MG63 (cell line): ENCODE measurements at regions not wholly inside any gene's neighbourhood (a gene's known extent, or its start where the extent isn't known, plus 50 kb on each side); places are given as distances from the start of the nearest gene placed in this dataset.

ENCODE experiments used
- DNase-seq: peaks from one replicate; pipeline ENCODE4 v3.0.0-alpha.2; 2020
- H3K27me3 ChIP-seq: fragments of 250-450 bp; sonication (Bioruptor Pico); 2 replicates; pipeline ENCODE4 v1.5.1; 2020; ENCODE audit warnings: mild to moderate bottlenecking, moderate library complexity
- H3K36me3 ChIP-seq: fragments of 250-450 bp; sonication (Bioruptor Pico); 2 replicates; pipeline ENCODE4 v1.5.1; 2020; ENCODE audit warnings: mild to moderate bottlenecking, moderate library complexity
- H3K4me3 ChIP-seq: fragments of 250-450 bp; sonication (Bioruptor Pico); 2 replicates; pipeline ENCODE4 v1.5.1; 2020; ENCODE audit warnings: mild to moderate bottlenecking, moderate library complexity
- H3K9me3 ChIP-seq: fragments of 250-450 bp; sonication (Bioruptor Pico); 2 replicates; pipeline ENCODE4 v1.5.1; 2020; ENCODE audit warnings: mild to moderate bottlenecking, moderate library complexity

DNA sequence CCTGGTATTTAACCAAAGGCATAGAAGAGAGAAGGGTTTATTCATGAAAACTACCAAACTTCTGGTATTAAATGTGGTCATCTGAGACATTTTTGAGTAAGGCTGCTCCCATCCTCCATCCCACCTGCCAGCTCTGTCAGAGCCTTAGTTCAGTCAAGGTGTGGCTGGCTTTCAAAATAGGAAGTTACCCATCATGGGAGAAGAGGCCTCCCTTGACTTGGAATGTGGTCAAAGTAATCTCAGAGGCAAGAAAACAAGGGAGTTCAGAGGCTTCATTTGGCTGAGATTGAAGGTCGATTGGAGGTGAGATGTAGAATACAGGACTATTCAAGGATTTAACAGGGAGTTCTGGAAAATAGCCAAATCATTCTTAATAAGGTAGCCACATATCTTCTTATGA lies 540.4 kb upstream of the ARRDC4 start:
- H3K4me3 ChIP-seq, result no peak overlapping the region
- H3K27me3 ChIP-seq, result no peaks in the 10 kb centered on the region
- no peaks in the 10 kb centered on the region for H3K36me3 ChIP-seq
- DNase-seq, result no peak
- H3K9me3 ChIP-seq, result no peaks in the 10 kb centered on the region

DNA sequence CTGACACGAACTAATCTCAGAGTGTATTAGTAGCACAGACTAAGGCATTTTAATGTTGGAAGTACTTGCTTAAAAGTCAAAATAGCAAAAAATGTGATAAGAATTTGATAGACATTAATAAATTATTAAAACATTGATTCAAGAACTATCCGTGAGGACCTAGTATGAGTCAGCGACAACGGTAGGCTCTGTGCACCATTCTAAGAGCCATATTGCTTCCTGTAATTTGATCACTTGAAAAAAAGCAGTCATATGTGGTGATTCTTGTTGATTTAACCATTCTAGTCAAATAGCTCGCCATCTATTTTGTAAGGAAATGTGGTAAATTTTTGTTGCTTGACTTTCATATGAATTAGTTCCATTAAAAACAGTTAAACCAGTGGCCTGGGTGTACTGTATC lies 534.9 kb upstream of the ARRDC4 start:
- Histone ChIP-seq H3K9me3 (no peaks in the 10 kb centered on the region; the same call in 1 of the 2 replicates), H3K27me3 (no peaks in the 10 kb centered on the region), H3K36me3 (no peaks in the 10 kb centered on the region), H3K4me3 (no peak overlapping the region)
- peak; percentile 5 for DNase-seq

DNA sequence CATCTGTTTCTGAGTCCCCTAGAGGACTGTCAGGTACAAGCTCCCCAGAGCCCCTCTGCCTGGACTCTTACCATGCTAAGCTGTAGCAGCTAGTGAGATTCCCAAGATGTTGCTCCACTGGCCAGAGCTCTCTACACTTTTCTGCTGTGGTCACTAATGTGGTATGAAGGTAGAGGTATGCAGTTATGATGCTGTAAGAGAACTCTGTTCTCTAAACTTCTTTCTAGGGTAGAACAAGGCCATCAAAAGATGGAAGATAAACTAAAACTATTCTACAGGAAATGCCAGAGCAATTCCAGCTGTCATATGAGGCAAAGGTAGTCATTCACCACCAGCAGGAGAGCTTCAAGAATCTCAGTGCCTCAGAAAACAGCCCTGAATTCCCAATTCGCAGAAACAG lies 517.4 kb upstream of the ARRDC4 start:
- DNase-seq, result no peak
- H3K27me3 ChIP-seq, result no peaks in the 10 kb centered on the region
- H3K4me3 ChIP-seq, result no peak overlapping the region
- H3K9me3 ChIP-seq, result no peaks in the 10 kb centered on the region
- H3K36me3 ChIP-seq, result no peaks in the 10 kb centered on the region

DNA sequence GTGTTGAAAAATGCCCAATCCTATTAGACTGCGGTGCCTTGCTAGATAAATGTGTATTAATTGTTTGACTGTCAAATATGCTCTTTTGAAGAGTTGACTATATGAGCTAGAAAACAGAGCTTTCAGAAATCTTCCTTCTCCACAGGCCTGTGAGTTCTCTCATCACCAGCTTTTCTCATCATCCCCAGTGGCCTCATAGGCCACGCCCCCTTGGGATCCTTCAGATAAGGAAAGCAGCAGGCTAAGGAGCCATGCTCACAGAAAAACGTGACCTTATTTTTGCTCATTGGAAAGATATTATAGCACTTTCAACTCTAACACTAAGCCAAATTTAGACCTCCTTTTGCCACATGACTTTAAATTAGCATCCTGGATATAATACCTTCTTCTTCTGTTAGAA lies 514.4 kb upstream of the ARRDC4 start:
- no peaks in the 10 kb centered on the region for H3K27me3 ChIP-seq
- no peaks in the 10 kb centered on the region for H3K36me3 ChIP-seq
- no peak for DNase-seq
- no peaks in the 10 kb centered on the region for H3K9me3 ChIP-seq
- no peak overlapping the region for H3K4me3 ChIP-seq

DNA sequence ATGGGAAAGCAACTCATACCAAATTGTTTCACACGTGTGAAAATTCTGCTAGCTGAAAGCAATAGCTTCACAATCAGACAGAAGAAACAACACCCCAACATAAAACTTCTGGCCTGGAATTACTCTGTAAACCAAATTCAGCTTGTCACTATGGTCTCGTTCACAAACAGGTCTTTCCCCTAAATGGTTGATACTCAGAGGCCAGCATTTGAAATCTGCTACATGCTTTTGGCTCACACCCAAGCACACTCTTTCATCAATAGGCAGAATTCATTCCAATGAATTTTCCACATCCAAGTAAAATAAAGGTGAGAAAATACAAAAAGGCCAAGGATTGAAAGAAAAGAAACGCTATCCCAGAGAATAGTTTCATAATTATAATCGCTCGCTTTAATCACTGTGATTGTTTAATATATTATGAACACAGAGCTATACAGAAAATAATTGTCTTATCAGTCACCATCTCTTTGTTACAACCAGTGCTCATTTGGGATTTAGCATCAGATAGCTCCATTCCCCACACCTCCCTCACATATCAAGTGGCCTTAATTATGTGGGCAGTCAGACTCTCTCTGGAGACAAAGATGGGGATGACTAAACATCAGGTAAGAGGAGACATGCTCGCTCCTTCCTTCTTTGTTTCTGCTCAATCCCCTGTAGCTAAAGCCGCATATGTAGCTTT lies 503.8 kb upstream of the ARRDC4 start:
- H3K4me3 ChIP-seq, result no peak overlapping the region
- no peak for DNase-seq
- H3K9me3 ChIP-seq, result no peaks in the 10 kb centered on the region
- no peaks in the 10 kb centered on the region for H3K36me3 ChIP-seq
- H3K27me3 ChIP-seq, result no peaks in the 10 kb centered on the region

DNA sequence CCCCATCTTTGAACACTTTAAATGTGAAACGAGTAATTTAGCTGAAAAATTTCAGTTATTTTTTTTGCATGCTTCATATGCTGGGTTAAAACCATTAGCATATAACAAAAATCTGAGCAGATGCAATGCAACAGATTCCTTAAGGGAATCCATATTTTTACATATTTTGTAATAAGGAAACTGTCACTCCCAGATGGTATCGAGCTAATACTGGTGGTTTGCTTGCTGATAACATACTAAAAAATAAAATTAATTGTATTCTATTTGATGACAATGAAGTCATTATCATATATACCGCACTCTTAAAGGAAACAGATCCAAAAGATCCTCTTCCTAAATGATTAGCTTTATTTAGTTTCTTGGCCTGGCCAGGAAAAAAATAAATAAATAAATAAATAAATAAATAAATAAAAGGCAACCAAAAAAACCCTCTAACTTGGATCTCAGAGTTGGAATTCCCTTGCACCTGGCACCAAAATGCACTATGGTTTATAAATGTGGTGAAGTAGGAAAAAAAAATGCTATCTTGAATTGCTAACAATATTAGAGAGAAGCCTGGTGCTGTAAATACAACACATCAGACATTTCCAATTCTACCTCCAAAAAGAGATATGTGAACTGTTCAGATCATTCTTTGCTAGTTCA lies 503.2 kb upstream of the ARRDC4 start:
- H3K36me3 ChIP-seq, result no peaks in the 10 kb centered on the region
- no peak overlapping the region for H3K4me3 ChIP-seq
- H3K27me3 ChIP-seq, result no peaks in the 10 kb centered on the region
- DNase-seq, result no peak
- no peaks in the 10 kb centered on the region for H3K9me3 ChIP-seq

DNA sequence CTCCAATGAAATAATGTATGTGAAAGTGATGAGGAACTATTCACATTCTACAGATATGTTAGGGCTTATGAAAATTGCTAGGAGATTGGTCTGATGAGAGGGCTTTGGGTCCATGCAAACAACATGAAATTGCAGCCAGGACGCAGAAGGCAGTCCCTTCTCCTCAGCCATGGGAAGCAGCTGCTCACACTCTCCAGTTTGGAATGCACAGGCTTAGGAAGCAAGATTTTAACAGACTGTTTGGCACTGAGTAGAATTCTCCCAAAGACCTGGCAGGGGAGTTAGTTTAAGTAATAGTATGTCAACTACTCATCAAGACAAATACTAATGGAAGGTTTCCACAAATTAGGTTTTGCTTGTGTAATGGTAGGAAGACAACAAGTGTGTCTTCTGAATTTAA lies 500.7 kb upstream of the ARRDC4 start:
- H3K27me3 ChIP-seq, result no peaks in the 10 kb centered on the region
- no peaks in the 10 kb centered on the region for H3K36me3 ChIP-seq

DNA sequence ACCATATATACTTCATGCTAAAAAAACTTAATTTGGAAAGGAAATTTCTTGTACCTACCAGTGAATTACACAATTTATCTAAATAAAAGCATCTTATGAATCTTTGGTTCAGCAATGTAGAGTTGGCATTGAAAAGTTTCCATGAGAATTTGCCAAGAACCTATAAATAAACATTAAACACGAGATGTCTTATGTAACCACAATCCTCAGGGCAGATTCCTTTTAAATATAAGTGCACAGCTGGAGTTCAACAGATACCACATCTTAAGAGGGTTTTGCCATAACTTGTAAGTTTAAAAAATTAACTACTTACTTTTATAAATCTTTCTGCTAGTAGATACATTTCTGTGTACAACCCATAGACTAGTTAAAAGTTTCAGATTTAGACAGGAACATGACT lies 499.3 kb upstream of the ARRDC4 start:
- Histone ChIP-seq H3K36me3 (no peaks in the 10 kb centered on the region), H3K4me3 (no peak overlapping the region), H3K27me3 (no peaks in the 10 kb centered on the region), H3K9me3 (no peaks in the 10 kb centered on the region)
- no peak for DNase-seq

More for the DNA sequence above, 500.7 kb upstream of the ARRDC4 start:
- peak; percentile 56 for DNase-seq
- no peak overlapping the region for H3K4me3 ChIP-seq
- no peaks in the 10 kb centered on the region for H3K9me3 ChIP-seq

DNA sequence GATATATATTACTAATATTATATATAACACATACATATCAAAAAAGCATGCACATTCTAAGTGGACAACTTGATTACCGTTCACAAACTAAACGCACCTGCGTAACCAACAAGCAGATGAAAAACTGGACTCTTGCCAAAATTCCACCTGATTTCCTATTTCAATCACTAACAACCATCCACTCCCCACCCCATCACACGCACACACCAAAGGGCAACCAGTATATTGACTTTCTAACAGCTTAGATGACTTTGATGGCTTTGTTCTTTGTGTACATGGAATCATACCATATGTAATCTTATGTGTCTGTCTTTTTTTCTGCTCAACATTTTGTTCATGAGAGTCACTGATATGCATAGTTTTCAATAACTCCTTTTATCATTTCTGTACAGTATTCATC lies 496.8 kb upstream of the ARRDC4 start:
- Histone ChIP-seq H3K4me3 (no peak overlapping the region), H3K9me3 (no peaks in the 10 kb centered on the region), H3K36me3 (no peaks in the 10 kb centered on the region), H3K27me3 (no peaks in the 10 kb centered on the region; the same call in 1 of the 2 replicates)
- DNase-seq, result no peak

DNA sequence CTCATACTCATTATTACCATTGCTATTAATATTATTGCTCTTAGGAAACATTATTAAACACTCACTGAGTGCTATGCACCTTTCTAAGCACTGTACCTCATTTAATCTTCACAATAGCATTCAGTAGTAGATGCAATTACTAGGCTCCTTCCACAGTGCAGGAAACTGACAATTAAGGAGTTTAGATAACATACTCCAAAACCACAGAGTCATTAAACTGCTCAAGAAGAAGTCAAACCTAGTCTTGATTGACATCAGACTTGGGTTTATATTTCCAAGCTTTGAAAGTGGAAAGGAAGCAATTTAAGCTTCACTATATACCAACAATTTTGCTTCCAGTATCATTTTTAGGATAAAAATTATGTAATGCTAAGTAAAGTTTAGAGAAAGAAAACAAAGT lies 490.1 kb upstream of the ARRDC4 start:
- no peaks in the 10 kb centered on the region for H3K36me3 ChIP-seq
- H3K4me3 ChIP-seq, result no peak overlapping the region
- no peak for DNase-seq
- H3K9me3 ChIP-seq, result no peaks in the 10 kb centered on the region
- no peaks in the 10 kb centered on the region; the same call in none of the 2 replicates for H3K27me3 ChIP-seq

DNA sequence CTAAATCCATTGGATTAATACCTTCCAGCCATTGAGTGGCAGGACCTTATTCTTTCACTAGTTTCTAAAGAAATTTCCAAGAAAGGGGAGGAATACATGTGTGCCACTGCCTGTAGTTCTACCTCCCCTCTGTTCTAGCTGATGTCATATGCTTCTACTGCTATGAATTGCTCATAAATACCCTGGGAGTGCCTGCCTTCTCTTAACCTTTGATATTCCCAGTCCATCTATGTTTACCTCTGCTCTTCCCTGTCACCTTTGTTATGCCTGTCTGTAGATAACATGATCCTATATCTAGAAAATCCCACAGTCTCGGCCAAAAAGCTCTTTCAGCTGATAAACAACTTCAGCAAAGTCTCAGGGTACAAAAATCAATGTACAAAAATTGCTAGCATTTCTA lies 486.9 kb upstream of the ARRDC4 start:
- H3K36me3 ChIP-seq, result no peaks in the 10 kb centered on the region

DNA sequence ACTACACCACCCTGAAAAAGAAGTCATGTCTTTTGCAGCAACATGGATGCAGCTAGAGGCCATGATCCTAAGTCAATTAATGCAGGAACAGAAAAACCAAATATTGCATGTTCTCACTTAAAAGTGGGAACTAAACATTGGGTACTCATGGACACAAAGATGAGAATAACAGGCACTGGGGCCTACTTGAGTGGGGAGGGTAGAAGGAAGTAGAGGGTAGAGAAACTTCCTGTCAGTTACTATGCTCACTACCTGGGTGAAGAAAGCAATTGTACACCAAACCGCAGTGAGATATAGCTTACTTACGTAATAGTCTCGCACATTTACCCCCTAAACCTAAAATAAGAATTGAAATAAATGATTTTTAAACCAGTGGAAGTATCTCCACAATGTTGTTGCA lies 480.5 kb upstream of the ARRDC4 start:
- Histone ChIP-seq H3K36me3 (no peaks in the 10 kb centered on the region), H3K4me3 (no peak overlapping the region), H3K27me3 (no peaks in the 10 kb centered on the region), H3K9me3 (peaks cover 7% of the 10 kb centered on the region; the same call in 1 of the 2 replicates)
- no peak for DNase-seq

More for the DNA sequence above, 486.9 kb upstream of the ARRDC4 start:
- 0 out of 2 replicates have a peak, but pooled peaks cover 3% of the 10 kb centered on the region for H3K9me3 ChIP-seq
- no peak for DNase-seq
- no peaks in the 10 kb centered on the region; the same call in 1 of the 2 replicates for H3K27me3 ChIP-seq
- no peak overlapping the region for H3K4me3 ChIP-seq

DNA sequence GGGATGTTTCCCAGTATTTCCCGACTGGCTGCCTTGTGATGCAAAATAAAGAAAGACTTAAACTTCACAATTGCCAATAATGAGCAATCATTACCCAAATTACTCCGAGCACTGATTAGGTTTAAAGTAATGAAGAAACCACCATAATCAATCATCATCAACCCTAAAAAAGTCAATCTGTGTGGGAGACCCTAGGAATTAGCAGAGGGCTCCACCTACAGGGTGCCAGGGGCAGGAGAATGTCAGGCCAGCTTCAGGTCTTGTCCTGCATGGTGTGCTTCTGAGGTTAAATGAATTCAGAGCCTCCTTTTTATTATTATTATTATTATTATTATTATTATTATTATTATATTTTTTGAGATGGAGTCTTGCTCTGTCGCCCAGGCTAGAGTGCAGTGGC lies 478.0 kb upstream of the ARRDC4 start:
- Histone ChIP-seq H3K27me3 (no peaks in the 10 kb centered on the region), H3K4me3 (no peak overlapping the region), H3K36me3 (no peaks in the 10 kb centered on the region), H3K9me3 (peaks cover 4% of the 10 kb centered on the region; the same call in 1 of the 2 replicates)
- peak; percentile 4 for DNase-seq

DNA sequence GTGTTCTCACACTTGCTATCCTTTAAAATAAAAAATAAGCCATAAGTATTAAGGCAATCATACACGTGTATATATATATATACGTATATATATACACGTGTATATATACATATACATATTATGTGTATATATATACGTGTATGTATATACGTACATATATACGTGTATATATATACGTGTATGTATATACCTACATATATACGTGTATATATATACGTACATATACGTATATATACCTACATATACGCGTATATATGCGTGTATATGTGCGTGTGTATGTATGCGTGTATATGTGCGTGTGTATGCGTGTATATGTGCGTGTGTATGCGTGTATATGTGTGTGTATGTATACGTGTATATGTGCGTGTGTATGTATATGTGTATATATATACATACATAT lies 477.3 kb upstream of the ARRDC4 start:
- peaks cover 4% of the 10 kb centered on the region; the same call in 1 of the 2 replicates for H3K9me3 ChIP-seq
- no peak for DNase-seq
- no peaks in the 10 kb centered on the region for H3K36me3 ChIP-seq
- no peak overlapping the region for H3K4me3 ChIP-seq
- H3K27me3 ChIP-seq, result no peaks in the 10 kb centered on the region

DNA sequence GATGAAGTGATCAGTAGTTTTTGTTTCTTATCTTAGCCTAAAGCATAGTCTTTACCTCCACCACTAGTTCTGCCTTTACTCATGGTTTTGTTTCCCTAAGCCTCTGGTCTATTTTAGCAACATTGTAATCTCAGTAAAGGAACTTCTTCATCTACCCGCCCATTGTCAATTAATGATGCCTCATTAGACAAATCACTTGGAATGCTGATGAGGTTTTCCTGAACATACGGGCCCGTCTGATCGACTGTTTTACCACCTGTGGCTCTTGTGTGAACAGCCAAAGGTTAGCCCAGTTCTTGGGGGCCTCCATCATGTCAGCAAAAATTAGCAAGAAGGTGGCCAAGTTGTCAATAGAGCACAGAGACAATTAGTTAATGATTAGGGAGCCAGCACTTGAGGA lies 470.1 kb upstream of the ARRDC4 start:
- no peaks in the 10 kb centered on the region for H3K36me3 ChIP-seq
- no peak overlapping the region for H3K4me3 ChIP-seq
- no peaks in the 10 kb centered on the region for H3K9me3 ChIP-seq
- no peaks in the 10 kb centered on the region for H3K27me3 ChIP-seq
- DNase-seq, result no peak

DNA sequence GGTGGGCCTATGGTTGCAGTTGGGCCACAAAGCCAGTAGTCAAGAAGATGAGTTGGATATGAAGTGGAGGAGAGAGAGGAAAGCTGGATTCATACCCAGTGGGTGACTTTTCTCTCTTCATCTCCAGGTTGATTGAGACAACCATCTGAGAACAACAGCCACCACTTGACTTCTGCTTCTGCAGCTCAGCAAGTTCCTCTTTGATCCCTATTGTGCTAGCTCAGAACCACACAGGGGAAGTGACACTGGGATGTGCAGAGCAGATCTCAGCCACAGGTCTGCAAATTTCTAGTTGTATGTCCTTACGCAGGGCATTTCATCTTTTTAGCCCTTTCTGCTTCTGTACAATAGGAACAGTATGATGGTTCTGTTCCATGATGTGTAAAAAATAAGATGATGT lies 459.2 kb upstream of the ARRDC4 start:
- Histone ChIP-seq H3K4me3 (no peak overlapping the region), H3K36me3 (no peaks in the 10 kb centered on the region), H3K9me3 (no peaks in the 10 kb centered on the region; the same call in 1 of the 2 replicates), H3K27me3 (no peaks in the 10 kb centered on the region)
- DNase-seq, result no peak

DNA sequence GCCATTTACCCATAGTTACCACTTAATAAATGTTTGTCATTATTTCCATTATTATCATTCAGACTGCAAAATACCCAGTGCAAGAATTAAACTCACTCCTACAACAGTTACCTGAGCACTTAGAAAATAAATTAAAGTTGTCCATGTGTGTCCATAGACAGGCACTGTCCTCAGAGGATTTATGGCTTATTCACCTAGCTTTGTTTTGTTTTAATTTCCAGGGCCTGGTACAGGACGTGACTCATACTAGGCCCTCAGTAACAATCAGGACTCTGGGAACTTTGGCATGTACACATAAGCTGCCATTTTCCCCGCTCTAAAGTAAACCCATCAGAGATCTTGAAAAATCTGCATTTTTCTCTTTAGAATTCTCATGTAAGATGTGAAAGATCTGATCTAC lies 458.5 kb upstream of the ARRDC4 start:
- Histone ChIP-seq H3K36me3 (no peaks in the 10 kb centered on the region), H3K4me3 (no peak overlapping the region), H3K27me3 (no peaks in the 10 kb centered on the region), H3K9me3 (no peaks in the 10 kb centered on the region; the same call in 1 of the 2 replicates)
- DNase-seq, result peak; percentile 15
